HEK293 (cell line): ENCODE measurements at regions not wholly inside any gene's neighbourhood (a gene's known extent, or its start where the extent isn't known, plus 50 kb on each side); places are given as distances from the start of the nearest gene placed in this dataset.

Source experiments
- CTCF ChIA-PET: fragments of 350-600 bp; formaldehyde crosslinking; extraction: SDS; loops from one replicate; lab custom pipeline; 2021; ENCODE audit warnings: antibody characterized with exemption; lab: Yijun Ruan, JAX
- POLR2A ChIA-PET: fragments of 300-600 bp; formaldehyde crosslinking; extraction: SDS; loops from one replicate; lab custom pipeline; 2020; ENCODE audit warnings: antibody characterized with exemption, inconsistent platforms; lab: Yijun Ruan, JAX
- H3K27ac ChIP-seq: fragments of 200-500 bp; sonication (Bioruptor generic); 2 replicates; pipeline ENCODE4 v1.5.1; 2014; ENCODE audit warnings: low read depth, low read length, control low read depth, inconsistent platforms; ENCODE audit errors: extremely low read depth
- H3K36me3 ChIP-seq, 2 experiments: fragments of 200-500 bp in 1 of 2; sonication (Bioruptor generic) in 1 of 2; 1 replicate in 1 of 2; 2 replicates in 1 of 2; pipeline ENCODE4 v1.5.1; 2014 to 2017; ENCODE audit warnings: inconsistent platforms in 2 of 2, low read length in 2 of 2; ENCODE audit not compliant: control insufficient read depth in 2 of 2, insufficient read depth in 1 of 2
- H3K4me1 ChIP-seq: fragments of 200-500 bp; sonication (Bioruptor generic); 2 replicates; pipeline ENCODE4 v1.5.1; 2014; ENCODE audit warnings: mild to moderate bottlenecking, low read length, inconsistent platforms; ENCODE audit not compliant: control insufficient read depth, insufficient read depth
- H3K4me3 ChIP-seq: 2 replicates; pipeline ENCODE4 v1.5.1; 2011; ENCODE audit warnings: low read depth, mild to moderate bottlenecking, control low read depth, low read length, moderate library complexity
- H3K9me3 ChIP-seq: fragments of 200-500 bp; sonication (Bioruptor generic); 2 replicates; pipeline ENCODE4 v1.5.1; 2014; ENCODE audit warnings: low read depth, low read length, inconsistent platforms; ENCODE audit not compliant: control insufficient read depth, insufficient read depth
- EGR2 ChIP-seq: fragments of 450-650 bp; formaldehyde crosslinking; IDR thresholded peaks from 2 replicates; pipeline ENCODE4 v1.5.1; 2016; ENCODE audit warnings: low read depth, missing biosample characterization, missing genetic modification characterization
- KLF10 ChIP-seq: fragments of 450-650 bp; IDR thresholded peaks from 2 replicates; pipeline ENCODE4 v1.5.1; 2018; ENCODE audit warnings: missing biosample characterization, mild to moderate bottlenecking, missing genetic modification characterization
- RBAK ChIP-seq: fragments of 450-650 bp; formaldehyde crosslinking; IDR thresholded peaks from 2 replicates; pipeline ENCODE4 v1.5.1; 2016; ENCODE audit warnings: missing biosample characterization, missing genetic modification characterization
- ZFP37 ChIP-seq: fragments of 450-650 bp; formaldehyde crosslinking; IDR thresholded peaks from 2 replicates; pipeline ENCODE4 v1.5.1; 2016; ENCODE audit warnings: missing biosample characterization, missing genetic modification characterization
- ZNF324 ChIP-seq: fragments of 450-650 bp; formaldehyde crosslinking; IDR thresholded peaks from 2 replicates; pipeline ENCODE4 v1.5.1; 2016; ENCODE audit warnings: missing biosample characterization, missing genetic modification characterization
- ZNF341 ChIP-seq: fragments of 450-650 bp; formaldehyde crosslinking; IDR thresholded peaks from 2 replicates; pipeline ENCODE4; 2016; ENCODE audit warnings: low read depth, missing biosample characterization, missing genetic modification characterization
- ZNF394 ChIP-seq: fragments of 450-650 bp; formaldehyde crosslinking; IDR thresholded peaks from 2 replicates; pipeline ENCODE4 v1.5.1; 2016; ENCODE audit warnings: missing biosample characterization, missing genetic modification characterization, mild to moderate bottlenecking, moderate library complexity, borderline replicate concordance
- ZNF658 ChIP-seq: fragments of 450-650 bp; formaldehyde crosslinking; IDR thresholded peaks from 2 replicates; pipeline ENCODE4; 2016; ENCODE audit warnings: missing biosample characterization, missing genetic modification characterization
- ZNF777 ChIP-seq: fragments of 450-650 bp; formaldehyde crosslinking; IDR thresholded peaks from 2 replicates; pipeline ENCODE4 v1.5.1; 2017; ENCODE audit warnings: missing biosample characterization, missing genetic modification characterization, borderline replicate concordance
- ZNF837 ChIP-seq: fragments of 450-650 bp; formaldehyde crosslinking; IDR thresholded peaks from 2 replicates; pipeline ENCODE4 v1.5.1; 2016; ENCODE audit warnings: missing biosample characterization, missing genetic modification characterization
- TF ChIP-seq, protein P1 (sequence below): fragments of 450-650 bp; formaldehyde crosslinking; IDR thresholded peaks from 2 replicates; pipeline ENCODE4 v1.5.1; 2016; ENCODE audit warnings: missing biosample characterization, missing genetic modification characterization
- TF ChIP-seq, protein P2 (sequence below): fragments of 450-650 bp; formaldehyde crosslinking; IDR thresholded peaks from 2 replicates; pipeline ENCODE4 v1.5.1; 2016; ENCODE audit warnings: missing biosample characterization, missing genetic modification characterization
- TF ChIP-seq, protein P3 (sequence below): fragments of 450-650 bp; formaldehyde crosslinking; IDR thresholded peaks from 2 replicates; pipeline ENCODE4 v1.5.1; 2016; ENCODE audit warnings: missing biosample characterization, missing genetic modification characterization, low read depth
- TF ChIP-seq, protein P4 (sequence below): fragments of 450-650 bp; formaldehyde crosslinking; IDR thresholded peaks from 2 replicates; pipeline ENCODE4 v1.5.1; 2017; ENCODE audit warnings: missing biosample characterization, missing genetic modification characterization
- TF ChIP-seq, protein P5 (sequence below): sonication (generic); formaldehyde crosslinking; IDR thresholded peaks from 2 replicates; pipeline ENCODE4 v1.8.1; 2022; ENCODE audit warnings: mild to moderate bottlenecking, moderate library complexity, missing genetic modification reagents
- TF ChIP-seq, protein P6 (sequence below): fragments of 450-650 bp; formaldehyde crosslinking; IDR thresholded peaks from 2 replicates; pipeline ENCODE4 v1.5.1; 2016; ENCODE audit warnings: missing biosample characterization, missing genetic modification characterization
- TF ChIP-seq, protein P7 (sequence below): fragments of 450-650 bp; formaldehyde crosslinking; IDR thresholded peaks from 2 replicates; pipeline ENCODE4 v1.5.1; 2016; ENCODE audit warnings: missing biosample characterization, missing genetic modification characterization

DNA sequence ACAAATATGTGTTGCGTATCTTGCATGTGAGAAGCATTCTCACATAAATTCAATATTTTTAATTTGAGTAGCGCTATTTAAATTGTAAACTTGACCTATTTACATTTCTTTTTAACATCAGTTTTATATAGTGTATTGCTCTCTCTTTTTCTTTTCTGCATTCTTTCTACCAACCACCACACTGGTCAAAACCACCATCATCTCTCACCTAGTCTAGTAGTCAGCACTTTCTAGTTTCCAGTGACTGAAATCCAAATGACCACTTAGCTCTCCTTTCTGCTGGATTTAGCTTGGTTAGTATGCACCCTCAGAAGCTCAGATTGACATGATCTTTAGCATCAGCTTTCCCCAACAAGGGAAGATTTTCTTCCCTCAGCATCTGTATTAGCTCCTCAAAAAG lies 73.2 kb upstream of the HCRTR2 start (continued):
- TF ChIP-seq, protein P1, sequence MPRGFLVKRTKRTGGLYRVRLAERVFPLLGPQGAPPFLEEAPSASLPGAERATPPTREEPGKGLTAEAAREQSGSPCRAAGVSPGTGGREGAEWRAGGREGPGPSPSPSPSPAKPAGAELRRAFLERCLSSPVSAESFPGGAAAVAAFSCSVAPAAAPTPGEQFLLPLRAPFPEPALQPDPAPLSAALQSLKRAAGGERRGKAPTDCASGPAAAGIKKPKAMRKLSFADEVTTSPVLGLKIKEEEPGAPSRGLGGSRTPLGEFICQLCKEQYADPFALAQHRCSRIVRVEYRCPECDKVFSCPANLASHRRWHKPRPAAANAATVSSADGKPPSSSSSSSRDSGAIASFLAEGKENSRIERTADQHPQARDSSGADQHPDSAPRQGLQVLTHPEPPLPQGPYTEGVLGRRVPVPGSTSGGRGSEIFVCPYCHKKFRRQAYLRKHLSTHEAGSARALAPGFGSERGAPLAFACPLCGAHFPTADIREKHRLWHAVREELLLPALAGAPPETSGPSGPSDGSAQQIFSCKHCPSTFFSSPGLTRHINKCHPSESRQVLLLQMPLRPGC (tag by site-specific recombination): no peak
- TF ChIP-seq, protein P2, sequence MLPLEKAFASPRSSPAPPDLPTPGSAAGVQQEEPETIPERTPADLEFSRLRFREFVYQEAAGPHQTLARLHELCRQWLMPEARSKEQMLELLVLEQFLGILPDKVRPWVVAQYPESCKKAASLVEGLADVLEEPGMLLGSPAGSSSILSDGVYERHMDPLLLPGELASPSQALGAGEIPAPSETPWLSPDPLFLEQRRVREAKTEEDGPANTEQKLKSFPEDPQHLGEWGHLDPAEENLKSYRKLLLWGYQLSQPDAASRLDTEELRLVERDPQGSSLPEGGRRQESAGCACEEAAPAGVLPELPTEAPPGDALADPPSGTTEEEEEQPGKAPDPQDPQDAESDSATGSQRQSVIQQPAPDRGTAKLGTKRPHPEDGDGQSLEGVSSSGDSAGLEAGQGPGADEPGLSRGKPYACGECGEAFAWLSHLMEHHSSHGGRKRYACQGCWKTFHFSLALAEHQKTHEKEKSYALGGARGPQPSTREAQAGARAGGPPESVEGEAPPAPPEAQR (tag by site-specific recombination): no peak
- TF ChIP-seq, protein P3, sequence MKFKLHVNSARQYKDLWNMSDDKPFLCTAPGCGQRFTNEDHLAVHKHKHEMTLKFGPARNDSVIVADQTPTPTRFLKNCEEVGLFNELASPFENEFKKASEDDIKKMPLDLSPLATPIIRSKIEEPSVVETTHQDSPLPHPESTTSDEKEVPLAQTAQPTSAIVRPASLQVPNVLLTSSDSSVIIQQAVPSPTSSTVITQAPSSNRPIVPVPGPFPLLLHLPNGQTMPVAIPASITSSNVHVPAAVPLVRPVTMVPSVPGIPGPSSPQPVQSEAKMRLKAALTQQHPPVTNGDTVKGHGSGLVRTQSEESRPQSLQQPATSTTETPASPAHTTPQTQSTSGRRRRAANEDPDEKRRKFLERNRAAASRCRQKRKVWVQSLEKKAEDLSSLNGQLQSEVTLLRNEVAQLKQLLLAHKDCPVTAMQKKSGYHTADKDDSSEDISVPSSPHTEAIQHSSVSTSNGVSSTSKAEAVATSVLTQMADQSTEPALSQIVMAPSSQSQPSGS (tag by site-specific recombination): no peak
- no peak for TF ChIP-seq RBAK
- TF ChIP-seq ZFP37 (tag by site-specific recombination): no peak
- TF ChIP-seq ZNF777: no peak

DNA sequence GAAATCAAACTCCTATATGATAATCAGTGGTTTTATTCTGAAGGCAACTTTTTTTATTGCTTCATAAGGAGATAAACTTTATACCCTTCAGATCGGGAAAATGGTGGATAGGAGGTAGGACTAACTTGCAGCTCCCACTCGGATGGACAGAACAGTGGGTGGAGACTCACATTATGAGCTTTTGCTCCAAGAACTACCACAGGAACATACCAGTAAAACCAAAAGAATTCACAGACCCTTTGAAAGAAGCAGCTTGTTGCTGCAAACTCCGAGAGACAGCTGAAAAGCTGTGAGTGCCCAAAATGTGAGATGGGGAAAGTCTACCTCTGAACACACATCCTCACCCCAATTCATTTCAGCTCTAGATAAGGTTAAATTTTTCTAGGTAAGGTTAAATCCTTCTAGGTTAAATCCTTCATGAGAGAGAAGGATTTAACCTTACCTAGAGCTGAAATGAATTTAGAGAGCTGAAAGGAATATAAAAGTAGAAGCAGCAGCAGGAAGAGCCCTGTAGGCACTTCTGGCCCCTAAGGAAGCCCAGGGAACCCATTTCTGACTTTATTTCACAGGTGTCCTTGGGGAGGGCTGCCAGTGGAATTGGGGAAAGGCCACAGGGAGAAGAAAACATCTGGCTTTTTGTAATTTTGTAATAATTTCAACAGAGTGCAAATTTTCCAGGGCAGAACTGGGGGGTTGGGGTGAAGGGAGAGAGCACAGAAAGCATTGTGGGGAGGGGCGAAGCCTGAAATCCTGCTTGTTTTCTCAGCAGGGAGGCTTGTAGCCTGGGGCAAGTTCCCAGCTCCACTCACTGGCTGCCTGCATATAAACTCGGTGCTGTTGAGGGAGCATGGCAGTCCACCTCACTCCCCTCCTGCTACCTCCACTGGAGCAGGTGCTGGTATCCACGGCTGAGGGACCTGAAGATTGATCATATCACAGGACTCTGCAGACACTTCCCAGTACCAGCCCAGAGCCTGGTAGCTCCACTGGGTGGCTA lies 65.9 kb upstream of the HCRTR2 start:
- Histone ChIP-seq H3K9me3 (no peaks in the 10 kb centered on the region), H3K4me1 (peaks cover 7% of the 10 kb centered on the region; the same call in 1 of the 2 replicates), H3K4me3 (no peak overlapping the region), H3K36me3 (no peaks in the 10 kb centered on the region), H3K27ac (no peak overlapping the region)
- POLR2A ChIA-PET: interaction anchor here (0.6 kb wide), 1 partner anchor 261 kb away, joined by 13 read pairs; no protein-coding TSS in a partner anchor
- TF ChIP-seq ZNF394: no peak
- TF ChIP-seq, protein P4, sequence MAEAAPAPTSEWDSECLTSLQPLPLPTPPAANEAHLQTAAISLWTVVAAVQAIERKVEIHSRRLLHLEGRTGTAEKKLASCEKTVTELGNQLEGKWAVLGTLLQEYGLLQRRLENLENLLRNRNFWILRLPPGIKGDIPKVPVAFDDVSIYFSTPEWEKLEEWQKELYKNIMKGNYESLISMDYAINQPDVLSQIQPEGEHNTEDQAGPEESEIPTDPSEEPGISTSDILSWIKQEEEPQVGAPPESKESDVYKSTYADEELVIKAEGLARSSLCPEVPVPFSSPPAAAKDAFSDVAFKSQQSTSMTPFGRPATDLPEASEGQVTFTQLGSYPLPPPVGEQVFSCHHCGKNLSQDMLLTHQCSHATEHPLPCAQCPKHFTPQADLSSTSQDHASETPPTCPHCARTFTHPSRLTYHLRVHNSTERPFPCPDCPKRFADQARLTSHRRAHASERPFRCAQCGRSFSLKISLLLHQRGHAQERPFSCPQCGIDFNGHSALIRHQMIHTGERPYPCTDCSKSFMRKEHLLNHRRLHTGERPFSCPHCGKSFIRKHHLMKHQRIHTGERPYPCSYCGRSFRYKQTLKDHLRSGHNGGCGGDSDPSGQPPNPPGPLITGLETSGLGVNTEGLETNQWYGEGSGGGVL (tag by site-specific recombination): 0 out of 2 replicates have a peak, but pooled peaks have one; percentile 28
- peak; percentile 85 for TF ChIP-seq ZNF341 (tag by site-specific recombination)
- TF ChIP-seq, protein P5, sequence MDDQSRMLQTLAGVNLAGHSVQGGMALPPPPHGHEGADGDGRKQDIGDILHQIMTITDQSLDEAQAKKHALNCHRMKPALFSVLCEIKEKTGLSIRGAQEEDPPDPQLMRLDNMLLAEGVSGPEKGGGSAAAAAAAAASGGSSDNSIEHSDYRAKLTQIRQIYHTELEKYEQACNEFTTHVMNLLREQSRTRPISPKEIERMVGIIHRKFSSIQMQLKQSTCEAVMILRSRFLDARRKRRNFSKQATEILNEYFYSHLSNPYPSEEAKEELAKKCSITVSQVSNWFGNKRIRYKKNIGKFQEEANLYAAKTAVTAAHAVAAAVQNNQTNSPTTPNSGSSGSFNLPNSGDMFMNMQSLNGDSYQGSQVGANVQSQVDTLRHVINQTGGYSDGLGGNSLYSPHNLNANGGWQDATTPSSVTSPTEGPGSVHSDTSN (CRISPR knock-in tag): no peak
- TF ChIP-seq, all 188 proteins: peak for 2
- CTCF ChIA-PET: interaction anchor here (0.9 kb wide), 1 partner anchor 115 kb away, joined by 3 read pairs; no protein-coding TSS in a partner anchor

DNA sequence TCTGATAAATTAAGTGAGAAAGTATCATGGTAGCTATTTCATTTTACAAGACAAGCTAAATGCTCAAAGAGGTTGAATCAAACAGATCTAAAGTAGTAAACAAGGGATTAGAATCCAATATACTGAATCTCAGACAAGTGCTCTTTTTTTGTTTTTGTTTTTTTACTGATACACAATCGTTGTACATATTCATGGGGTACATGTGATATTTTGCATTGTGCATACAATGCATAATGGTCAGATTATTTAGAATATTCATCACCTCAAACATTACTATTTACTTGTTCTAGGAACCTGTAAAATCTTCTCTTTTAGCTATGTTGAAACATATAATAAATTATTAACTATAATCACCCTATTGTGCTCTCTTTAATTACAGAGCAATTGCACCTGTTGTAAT lies 57.0 kb upstream of the HCRTR2 start:
- Histone ChIP-seq H3K36me3 (no peaks in the 10 kb centered on the region), H3K9me3 (no peaks in the 10 kb centered on the region), H3K4me3 (no peak overlapping the region), H3K27ac (no peak overlapping the region), H3K4me1 (no peaks in the 10 kb centered on the region)
- ChIA-PET POLR2A (no interaction called here), CTCF (no interaction called here)
- no peak for TF ChIP-seq ZNF658 (tag by site-specific recombination)
- TF ChIP-seq KLF10: no peak
- TF ChIP-seq, protein P6, sequence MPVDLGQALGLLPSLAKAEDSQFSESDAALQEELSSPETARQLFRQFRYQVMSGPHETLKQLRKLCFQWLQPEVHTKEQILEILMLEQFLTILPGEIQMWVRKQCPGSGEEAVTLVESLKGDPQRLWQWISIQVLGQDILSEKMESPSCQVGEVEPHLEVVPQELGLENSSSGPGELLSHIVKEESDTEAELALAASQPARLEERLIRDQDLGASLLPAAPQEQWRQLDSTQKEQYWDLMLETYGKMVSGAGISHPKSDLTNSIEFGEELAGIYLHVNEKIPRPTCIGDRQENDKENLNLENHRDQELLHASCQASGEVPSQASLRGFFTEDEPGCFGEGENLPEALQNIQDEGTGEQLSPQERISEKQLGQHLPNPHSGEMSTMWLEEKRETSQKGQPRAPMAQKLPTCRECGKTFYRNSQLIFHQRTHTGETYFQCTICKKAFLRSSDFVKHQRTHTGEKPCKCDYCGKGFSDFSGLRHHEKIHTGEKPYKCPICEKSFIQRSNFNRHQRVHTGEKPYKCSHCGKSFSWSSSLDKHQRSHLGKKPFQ (tag by site-specific recombination): no peak
- TF ChIP-seq, protein P7, sequence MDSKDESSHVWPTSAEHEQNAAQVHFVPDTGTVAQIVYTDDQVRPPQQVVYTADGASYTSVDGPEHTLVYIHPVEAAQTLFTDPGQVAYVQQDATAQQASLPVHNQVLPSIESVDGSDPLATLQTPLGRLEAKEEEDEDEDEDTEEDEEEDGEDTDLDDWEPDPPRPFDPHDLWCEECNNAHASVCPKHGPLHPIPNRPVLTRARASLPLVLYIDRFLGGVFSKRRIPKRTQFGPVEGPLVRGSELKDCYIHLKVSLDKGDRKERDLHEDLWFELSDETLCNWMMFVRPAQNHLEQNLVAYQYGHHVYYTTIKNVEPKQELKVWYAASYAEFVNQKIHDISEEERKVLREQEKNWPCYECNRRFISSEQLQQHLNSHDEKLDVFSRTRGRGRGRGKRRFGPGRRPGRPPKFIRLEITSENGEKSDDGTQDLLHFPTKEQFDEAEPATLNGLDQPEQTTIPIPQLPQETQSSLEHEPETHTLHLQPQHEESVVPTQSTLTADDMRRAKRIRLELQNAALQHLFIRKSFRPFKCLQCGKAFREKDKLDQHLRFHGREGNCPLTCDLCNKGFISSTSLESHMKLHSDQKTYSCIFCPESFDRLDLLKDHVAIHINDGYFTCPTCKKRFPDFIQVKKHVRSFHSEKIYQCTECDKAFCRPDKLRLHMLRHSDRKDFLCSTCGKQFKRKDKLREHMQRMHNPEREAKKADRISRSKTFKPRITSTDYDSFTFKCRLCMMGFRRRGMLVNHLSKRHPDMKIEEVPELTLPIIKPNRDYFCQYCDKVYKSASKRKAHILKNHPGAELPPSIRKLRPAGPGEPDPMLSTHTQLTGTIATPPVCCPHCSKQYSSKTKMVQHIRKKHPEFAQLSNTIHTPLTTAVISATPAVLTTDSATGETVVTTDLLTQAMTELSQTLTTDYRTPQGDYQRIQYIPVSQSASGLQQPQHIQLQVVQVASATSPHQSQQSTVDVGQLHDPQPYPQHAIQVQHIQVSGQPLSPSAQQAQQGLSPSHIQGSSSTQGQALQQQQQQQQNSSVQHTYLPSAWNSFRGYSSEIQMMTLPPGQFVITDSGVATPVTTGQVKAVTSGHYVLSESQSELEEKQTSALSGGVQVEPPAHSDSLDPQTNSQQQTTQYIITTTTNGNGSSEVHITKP (tag by site-specific recombination): no peak
- no peak for TF ChIP-seq ZNF837 (tag by site-specific recombination)
- no peak for TF ChIP-seq ZNF324
- TF ChIP-seq EGR2: no peak
